GM18498 (cell line): ENCODE measurements at regions not wholly inside any gene's neighbourhood (a gene's known extent, or its start where the extent isn't known, plus 50 kb on each side); places are given as distances from the start of the nearest gene placed in this dataset.
"Not testable (repeated sequence)": the region's sequence is repeated elsewhere in the genome, so short reads cannot be mapped to it uniquely, and the experiment has no call there.

ENCODE experiments used
- ATAC-seq: cut with Tn5 transposase; IDR thresholded peaks from one replicate; pipeline ENCODE4 v1.9.1; 2021; ENCODE audit warnings: mild to moderate bottlenecking, moderate library complexity; ENCODE audit not compliant: unreplicated experiment

GRCh38 chr1:82371844-82372498 is 571.2 kb downstream of the ADGRL2 start:
- no peak for ATAC-seq

GRCh38 chr1:82367456-82367855 is 566.7 kb downstream of the ADGRL2 start:
- no peak for ATAC-seq

GRCh38 chr1:82366689-82367088 is 566.0 kb downstream of the ADGRL2 start:
- no peak for ATAC-seq

GRCh38 chr1:82359541-82359940 is 558.8 kb downstream of the ADGRL2 start:
- ATAC-seq, result not testable (repeated sequence)

- not testable (repeated sequence) for ATAC-seq
These were observed 558.0 kb downstream of the ADGRL2 start for GRCh38 chr1:82358706-82359105.

- ATAC-seq, result not testable (repeated sequence)
These were observed 553.8 kb downstream of the ADGRL2 start for GRCh38 chr1:82354546-82354945.

GRCh38 chr1:82348487-82348886 is 547.8 kb downstream of the ADGRL2 start:
- no peak for ATAC-seq

- ATAC-seq, result no peak
These were observed 545.4 kb downstream of the ADGRL2 start for GRCh38 chr1:82346141-82346540.

- ATAC-seq, result no peak
These were observed 542.6 kb downstream of the ADGRL2 start for GRCh38 chr1:82343381-82343780.

GRCh38 chr1:82337635-82338034 is 536.9 kb downstream of the ADGRL2 start:
- peak; percentile 84 for ATAC-seq

GRCh38 chr1:82330330-82330729 is 529.6 kb downstream of the ADGRL2 start:
- ATAC-seq, result no peak

GRCh38 chr1:82329226-82329625 is 528.5 kb downstream of the ADGRL2 start:
- no peak for ATAC-seq

GRCh38 chr1:82323144-82323841 is 522.6 kb downstream of the ADGRL2 start:
- ATAC-seq, result no peak

GRCh38 chr1:82321794-82322193 is 521.1 kb downstream of the ADGRL2 start:
- no peak for ATAC-seq

GRCh38 chr1:82319546-82319945 is 518.8 kb downstream of the ADGRL2 start:
- ATAC-seq, result no peak

- no peak for ATAC-seq
These were observed 518.2 kb downstream of the ADGRL2 start for GRCh38 chr1:82318921-82319320.

- ATAC-seq, result no peak
These were observed 517.5 kb downstream of the ADGRL2 start for GRCh38 chr1:82318265-82318664.

GRCh38 chr1:82317671-82318070 is 516.9 kb downstream of the ADGRL2 start:
- no peak for ATAC-seq

GRCh38 chr1:82299656-82300055 is 498.9 kb downstream of the ADGRL2 start:
- ATAC-seq, result no peak

GRCh38 chr1:82299056-82299455 is 498.3 kb downstream of the ADGRL2 start:
- no peak for ATAC-seq

GRCh38 chr1:82297139-82297896 is 496.6 kb downstream of the ADGRL2 start:
- no peak for ATAC-seq

- no peak for ATAC-seq
These were observed 486.8 kb downstream of the ADGRL2 start for GRCh38 chr1:82287556-82287955.
